AG09319 (cell line): ENCODE measurements at regions not wholly inside any gene's neighbourhood (a gene's known extent, or its start where the extent isn't known, plus 50 kb on each side); places are given as distances from the start of the nearest gene placed in this dataset.

Experiments
- DNase-seq: peaks from one replicate; pipeline ENCODE4 v3.0.0-alpha.2; 2010; ENCODE audit warnings: low read depth; ENCODE audit errors: extremely low read depth
- TF ChIP-seq, protein P1 (sequence below): IDR thresholded peaks from 2 replicates; pipeline ENCODE4 v1.5.1; 2011; ENCODE audit warnings: low read depth, mild to moderate bottlenecking, inconsistent platforms, low read length, moderate library complexity

DNA sequence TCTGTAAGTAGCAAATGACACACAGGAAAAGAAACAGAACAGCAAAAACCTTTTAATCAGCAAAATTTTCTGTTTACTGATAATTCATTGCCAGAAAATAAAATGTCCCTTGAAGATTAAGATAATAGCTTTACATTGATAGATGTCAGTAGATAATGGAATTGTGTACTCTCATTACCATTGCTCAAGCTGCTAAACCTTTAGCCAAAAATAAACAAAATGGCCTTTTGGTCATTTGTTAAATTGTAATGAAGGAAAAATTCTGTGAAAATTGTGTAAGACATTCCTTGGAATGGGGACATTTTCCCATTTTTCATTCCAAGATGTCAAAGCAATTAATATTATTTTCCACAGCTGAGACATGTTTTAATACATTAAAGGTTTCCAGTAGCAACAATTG, 189.8 kb downstream of the PLOD2 start:
- DNase-seq = no peak
- TF ChIP-seq, protein P1, sequence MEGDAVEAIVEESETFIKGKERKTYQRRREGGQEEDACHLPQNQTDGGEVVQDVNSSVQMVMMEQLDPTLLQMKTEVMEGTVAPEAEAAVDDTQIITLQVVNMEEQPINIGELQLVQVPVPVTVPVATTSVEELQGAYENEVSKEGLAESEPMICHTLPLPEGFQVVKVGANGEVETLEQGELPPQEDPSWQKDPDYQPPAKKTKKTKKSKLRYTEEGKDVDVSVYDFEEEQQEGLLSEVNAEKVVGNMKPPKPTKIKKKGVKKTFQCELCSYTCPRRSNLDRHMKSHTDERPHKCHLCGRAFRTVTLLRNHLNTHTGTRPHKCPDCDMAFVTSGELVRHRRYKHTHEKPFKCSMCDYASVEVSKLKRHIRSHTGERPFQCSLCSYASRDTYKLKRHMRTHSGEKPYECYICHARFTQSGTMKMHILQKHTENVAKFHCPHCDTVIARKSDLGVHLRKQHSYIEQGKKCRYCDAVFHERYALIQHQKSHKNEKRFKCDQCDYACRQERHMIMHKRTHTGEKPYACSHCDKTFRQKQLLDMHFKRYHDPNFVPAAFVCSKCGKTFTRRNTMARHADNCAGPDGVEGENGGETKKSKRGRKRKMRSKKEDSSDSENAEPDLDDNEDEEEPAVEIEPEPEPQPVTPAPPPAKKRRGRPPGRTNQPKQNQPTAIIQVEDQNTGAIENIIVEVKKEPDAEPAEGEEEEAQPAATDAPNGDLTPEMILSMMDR = no peak

- DNase-seq = no peak
- TF ChIP-seq, protein P1 = no peak
These were observed 188.1 kb downstream of the PLOD2 start for GRCh38 chr3:145972851-145973250.

GRCh38 chr3:145981056-145981455, 179.9 kb downstream of the PLOD2 start:
- no peak for DNase-seq
- TF ChIP-seq, protein P1 = no peak

GRCh38 chr3:145983101-145983500, 177.9 kb downstream of the PLOD2 start:
- DNase-seq = no peak
- TF ChIP-seq, protein P1 = no peak
